Coronary artery (tissue), 2 donors: ENCODE measurements at regions not wholly inside any gene's neighbourhood (a gene's known extent, or its start where the extent isn't known, plus 50 kb on each side); places are given as distances from the start of the nearest gene placed in this dataset.

Experiments
- DNase-seq: peaks from one replicate; pipeline ENCODE4 v3.0.0-alpha.2; 2017; ENCODE audit warnings: low spot score
- H3K27ac ChIP-seq, 2 donors: fragments of 200-600 bp; sonication (generic); one replicate each; pipeline ENCODE4 v1.5.1; 2016 to 2019
- H3K4me3 ChIP-seq: fragments of 200-600 bp; sonication (generic); 2 replicates; pipeline ENCODE4 v1.5.1; 2016; ENCODE audit warnings: mild to moderate bottlenecking, moderate library complexity
- CTCF ChIP-seq: fragments of 200-600 bp; sonication (generic); IDR thresholded peaks from one replicate; pipeline ENCODE4 v1.5.1; 2019; ENCODE audit warnings: antibody characterized with exemption

GRCh38 chr2:4144731-4145130 is 441.4 kb downstream of the DCDC2C start:
- DNase-seq, result no peak

DNA sequence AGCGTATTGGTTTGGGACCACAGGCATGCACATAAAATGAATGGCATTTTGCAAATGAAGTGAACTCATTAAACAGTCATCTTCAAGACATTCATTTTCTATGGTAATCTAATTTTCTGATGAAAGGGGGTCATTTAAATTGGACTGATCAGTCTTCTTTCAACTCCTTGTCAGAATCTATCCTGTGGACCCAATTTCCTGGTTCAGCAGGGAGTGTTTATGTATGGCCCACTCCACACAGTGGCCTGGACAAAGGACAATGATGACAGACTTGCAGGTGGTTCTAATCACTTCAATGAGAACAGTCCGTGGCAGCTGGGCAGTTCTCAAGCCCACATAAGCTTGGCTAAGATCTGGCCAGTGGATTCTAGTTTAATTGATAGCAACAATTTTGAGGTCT is 448.1 kb downstream of the DCDC2C start:
- TF ChIP-seq CTCF, result no peak
- DNase-seq, result no peak
- Histone ChIP-seq H3K27ac (no peak overlapping the region), H3K4me3 (no peak overlapping the region)

More at GRCh38 chr2:4144731-4145130, 441.4 kb downstream of the DCDC2C start:
- no peak overlapping the region for H3K4me3 ChIP-seq
- TF ChIP-seq CTCF, result no peak
- no peak overlapping the region for H3K27ac ChIP-seq

DNA sequence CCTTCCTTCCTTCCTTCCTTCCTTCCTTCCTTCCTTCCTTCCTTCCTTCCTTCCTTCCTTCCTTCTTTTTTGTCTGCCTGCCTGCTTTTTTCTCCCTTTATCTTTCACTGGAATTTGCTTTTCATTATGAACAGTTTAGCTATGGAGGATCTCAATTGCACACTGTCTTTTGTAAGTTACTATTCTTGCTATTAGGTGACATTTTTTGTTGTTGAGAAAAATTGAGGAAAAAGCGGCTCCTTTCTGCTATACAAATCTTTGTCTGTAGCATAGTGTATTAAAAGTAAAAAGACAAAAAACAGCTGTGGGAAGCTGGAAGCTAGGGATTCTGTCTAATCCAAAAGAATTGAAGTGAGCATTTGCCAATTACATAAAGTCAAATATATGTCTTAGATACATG is 448.7 kb downstream of the DCDC2C start:
- DNase-seq, result no peak
- Histone ChIP-seq H3K4me3 (no peak overlapping the region), H3K27ac (no peak overlapping the region)
- no peak for TF ChIP-seq CTCF

DNA sequence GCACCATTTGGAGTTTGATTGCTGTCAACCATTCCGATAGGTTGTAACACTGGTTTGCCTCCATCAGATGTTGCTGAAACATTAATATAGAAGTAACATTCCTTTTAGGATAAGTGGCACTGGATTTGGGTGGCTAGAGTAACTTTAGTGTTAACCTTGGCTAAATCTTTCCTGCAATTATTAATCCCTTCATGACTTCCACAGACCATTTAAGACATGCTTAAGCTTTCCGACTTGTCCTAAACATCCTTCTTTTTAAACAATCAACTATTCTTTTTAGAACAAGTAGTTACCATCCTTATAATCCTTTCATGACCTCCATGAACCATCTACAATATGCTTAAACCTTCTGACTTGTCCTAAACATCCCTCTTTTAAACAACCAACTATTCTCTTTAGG is 465.5 kb downstream of the DCDC2C start:
- no peak for TF ChIP-seq CTCF
- DNase-seq, result no peak
- Histone ChIP-seq H3K27ac (no peak overlapping the region), H3K4me3 (no peak overlapping the region)

GRCh38 chr2:4174796-4175195 is 471.4 kb downstream of the DCDC2C start:
- H3K27ac ChIP-seq, result no peak overlapping the region
- no peak overlapping the region for H3K4me3 ChIP-seq
- no peak for DNase-seq
- no peak for TF ChIP-seq CTCF

- Histone ChIP-seq H3K27ac (no peak overlapping the region), H3K4me3 (no peak overlapping the region)
- no peak for TF ChIP-seq CTCF
- no peak for DNase-seq
Observed at GRCh38 chr2:4175343-4175742, 472.0 kb downstream of the DCDC2C start.

GRCh38 chr2:4180631-4181030 is 477.3 kb downstream of the DCDC2C start:
- no peak for DNase-seq
- H3K4me3 ChIP-seq, result no peak overlapping the region
- no peak overlapping the region for H3K27ac ChIP-seq
- TF ChIP-seq CTCF, result no peak
